HUES64 (cell line): ENCODE measurements at regions not wholly inside any gene's neighbourhood (a gene's known extent, or its start where the extent isn't known, plus 50 kb on each side); places are given as distances from the start of the nearest gene placed in this dataset.

Experiments
- H3K27ac ChIP-seq: 2 replicates; pipeline ENCODE4 v1.7.0; 2013; ENCODE audit warnings: low read depth, low read length, inconsistent platforms
- H3K27me3 ChIP-seq: 2 replicates; pipeline ENCODE4 v1.6.1; 2013; ENCODE audit warnings: mild to moderate bottlenecking, low read length; ENCODE audit not compliant: insufficient read depth
- H3K36me3 ChIP-seq: 2 replicates; pipeline ENCODE4 v1.6.1; 2013; ENCODE audit warnings: mild to moderate bottlenecking, low read length; ENCODE audit not compliant: insufficient read depth
- H3K4me1 ChIP-seq: 2 replicates; pipeline ENCODE4 v1.6.1; 2013; ENCODE audit warnings: mild to moderate bottlenecking, low read length, moderate library complexity; ENCODE audit not compliant: insufficient read depth
- H3K4me3 ChIP-seq: 2 replicates; pipeline ENCODE4 v1.5.1; 2013; ENCODE audit warnings: mild to moderate bottlenecking, low read length, moderate library complexity
- H3K9ac ChIP-seq: 2 replicates; pipeline ENCODE4 v1.6.1; 2013; ENCODE audit warnings: mild to moderate bottlenecking, low read depth, low read length
- H3K9me3 ChIP-seq: 2 replicates; pipeline ENCODE4 v1.6.1; 2013; ENCODE audit warnings: low read depth, low read length; ENCODE audit not compliant: insufficient read depth
- WGBS: fragments of 150-250, 120-280 bp; methylation state at CpG from one replicate; pipeline ENCODE4 v1.1.7; 2013; ENCODE audit warnings: missing lambda C conversion rate; 5-methylcytosine and 5-hydroxymethylcytosine counted together

DNA sequence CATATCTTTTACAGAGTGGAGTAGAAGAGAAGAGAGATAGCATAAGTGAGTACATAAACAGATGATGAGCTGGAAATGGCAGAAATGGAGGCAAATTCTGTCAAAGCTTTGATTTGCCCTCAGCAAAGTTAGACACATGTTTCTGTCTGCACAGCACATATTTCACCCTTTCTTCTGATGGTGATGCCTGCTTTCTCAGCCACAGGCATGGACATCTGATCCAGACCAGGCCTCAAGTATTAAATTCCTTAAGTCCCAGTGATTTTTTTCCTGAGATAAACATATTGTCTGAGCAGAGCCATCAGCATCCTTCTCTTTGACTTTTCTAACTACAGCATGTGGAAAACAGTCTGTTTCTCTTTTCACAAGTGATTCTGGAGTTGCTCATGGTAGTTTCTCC is 409.8 kb downstream of the MAN2A1 start:
- H3K4me3 ChIP-seq, result no peak overlapping the region
- H3K9me3 ChIP-seq, result no peaks in the 10 kb centered on the region
- H3K27ac ChIP-seq, result no peak overlapping the region
- no peaks in the 10 kb centered on the region for H3K36me3 ChIP-seq
- H3K4me1 ChIP-seq, result no peaks in the 10 kb centered on the region
- no peaks in the 10 kb centered on the region for H3K27me3 ChIP-seq
- H3K9ac ChIP-seq, result no peak overlapping the region

DNA sequence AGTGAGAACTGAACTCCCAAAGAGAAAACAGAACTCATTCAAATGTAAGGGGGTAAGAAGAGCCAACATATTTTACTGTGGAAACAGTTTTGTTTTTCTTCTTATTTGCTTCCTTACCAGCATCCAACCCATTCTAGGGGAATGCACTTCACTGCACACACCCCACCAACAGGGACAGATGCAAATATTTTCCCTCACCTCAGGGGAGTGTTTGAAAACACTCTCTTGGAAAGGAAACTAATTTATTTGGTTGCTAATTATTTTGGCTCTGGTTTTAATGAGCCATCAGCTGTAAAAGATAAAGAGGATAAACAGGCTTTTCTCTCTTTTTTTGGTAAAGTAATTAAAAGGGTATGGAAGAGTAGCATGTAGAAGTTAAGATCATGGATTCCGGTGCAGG is 413.4 kb downstream of the MAN2A1 start:
- Histone ChIP-seq H3K27me3 (no peaks in the 10 kb centered on the region), H3K9ac (no peak overlapping the region), H3K4me1 (no peaks in the 10 kb centered on the region), H3K36me3 (no peaks in the 10 kb centered on the region), H3K27ac (no peak overlapping the region), H3K9me3 (no peaks in the 10 kb centered on the region), H3K4me3 (no peak overlapping the region)
- WGBS, result 80% methylated on average over 1 of the region's 1 CpG

DNA sequence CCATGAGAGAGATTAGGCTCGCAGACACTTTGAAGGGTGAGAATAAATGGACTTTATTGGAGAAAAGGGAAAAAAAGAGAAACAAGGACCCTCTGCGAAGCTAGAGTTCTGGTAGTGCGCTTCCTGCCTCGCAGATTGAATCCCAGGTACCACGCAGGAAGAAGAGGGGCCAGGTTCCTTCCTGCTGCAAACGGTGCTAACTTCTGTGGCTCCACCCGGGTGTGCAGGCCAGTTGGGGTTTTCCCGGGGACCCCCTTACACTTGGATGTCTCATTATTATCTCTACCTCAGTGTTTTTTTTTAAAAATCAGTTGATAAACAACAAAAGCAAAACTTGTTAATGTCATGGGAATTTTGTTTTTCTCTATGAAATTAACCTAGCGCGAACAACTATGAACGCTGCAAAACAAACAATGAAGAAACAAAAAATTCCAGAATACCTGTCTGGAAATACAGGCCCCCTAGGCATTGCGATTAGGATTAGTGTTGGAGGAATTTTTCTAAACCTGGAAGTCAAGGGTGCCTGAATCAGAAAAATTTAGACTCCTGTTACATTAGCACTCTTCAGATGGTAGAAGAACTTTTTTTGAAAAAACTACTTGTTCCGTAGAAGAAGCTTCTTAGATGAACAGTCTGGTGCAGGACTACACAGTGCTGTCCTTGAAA is 414.5 kb downstream of the MAN2A1 start:
- Histone ChIP-seq H3K27me3 (no peaks in the 10 kb centered on the region), H3K27ac (no peak overlapping the region), H3K9me3 (no peaks in the 10 kb centered on the region), H3K4me1 (no peaks in the 10 kb centered on the region), H3K9ac (no peak overlapping the region), H3K4me3 (no peak overlapping the region), H3K36me3 (no peaks in the 10 kb centered on the region)
- WGBS, result 90% methylated on average over 13 of the region's 13 CpGs

DNA sequence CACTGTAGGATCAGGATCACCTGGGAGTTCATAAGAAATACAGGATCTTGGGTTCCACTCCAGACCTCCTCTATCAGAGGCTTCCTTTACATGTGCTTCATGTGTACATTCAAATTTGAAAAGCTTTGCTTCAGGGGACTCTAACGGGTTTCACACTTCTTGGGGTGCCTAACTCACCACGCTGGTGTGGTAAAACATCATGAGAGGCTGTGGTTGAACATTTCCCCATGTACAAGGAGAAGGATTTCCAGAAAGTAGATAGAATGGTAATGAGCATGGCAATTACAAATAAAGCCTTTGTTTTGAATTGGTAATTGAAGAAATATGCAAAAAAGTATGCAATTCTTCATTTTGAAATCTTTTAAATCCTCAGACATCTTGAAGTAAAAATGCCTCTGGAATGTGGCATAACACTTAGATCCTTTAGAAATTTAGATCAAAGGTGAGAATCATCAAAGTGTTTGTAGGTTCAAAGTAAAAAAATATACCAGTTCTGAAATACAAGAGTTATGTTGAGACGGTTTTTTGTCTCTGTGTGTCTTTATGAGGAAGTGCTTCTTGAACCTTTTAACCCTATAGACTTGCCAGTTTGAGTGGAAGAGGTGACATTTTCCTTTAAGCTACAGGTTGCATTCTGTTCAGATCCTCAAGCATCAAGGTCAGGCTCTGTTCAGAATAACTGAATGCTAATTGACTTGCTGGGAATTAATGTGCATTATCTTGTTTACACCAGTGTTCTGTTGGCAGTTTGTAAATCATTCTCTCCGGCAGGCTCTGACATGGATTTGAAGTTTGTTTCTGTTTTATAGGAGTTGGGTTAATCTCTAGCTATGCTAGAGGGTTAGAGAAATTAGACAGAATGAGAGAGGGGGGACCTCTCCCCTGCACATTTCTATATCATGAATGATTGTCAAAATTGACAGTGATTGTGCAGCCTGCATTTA is 415.3 kb downstream of the MAN2A1 start:
- WGBS, result 87% methylated on average over 4 of the region's 4 CpGs
- no peaks in the 10 kb centered on the region for H3K36me3 ChIP-seq
- H3K27ac ChIP-seq, result no peak overlapping the region
- no peak overlapping the region for H3K4me3 ChIP-seq
- H3K4me1 ChIP-seq, result no peaks in the 10 kb centered on the region
- H3K9me3 ChIP-seq, result no peaks in the 10 kb centered on the region
- H3K9ac ChIP-seq, result no peak overlapping the region
- no peaks in the 10 kb centered on the region for H3K27me3 ChIP-seq

DNA sequence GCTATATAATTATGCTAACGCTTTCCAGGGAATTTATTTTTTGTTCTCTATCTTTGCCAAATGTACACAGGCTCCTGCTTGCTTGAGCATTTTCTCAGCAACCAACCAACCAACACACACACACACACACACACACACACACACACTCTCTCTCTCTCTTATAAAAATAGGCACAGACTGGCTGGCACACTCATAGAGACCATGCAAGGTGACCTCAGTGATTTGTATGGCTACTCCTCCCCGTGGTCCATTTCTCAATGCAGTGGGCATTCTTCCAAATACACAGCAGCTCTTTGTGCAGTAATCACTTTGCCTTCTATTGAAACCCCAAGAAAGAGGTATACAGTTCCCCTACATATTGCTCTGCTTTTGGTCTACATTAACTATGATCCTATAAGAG is 416.0 kb downstream of the MAN2A1 start:
- Histone ChIP-seq H3K36me3 (no peaks in the 10 kb centered on the region), H3K4me1 (no peaks in the 10 kb centered on the region), H3K27ac (no peak overlapping the region), H3K27me3 (no peaks in the 10 kb centered on the region), H3K9me3 (no peaks in the 10 kb centered on the region), H3K9ac (no peak overlapping the region), H3K4me3 (no peak overlapping the region)
- WGBS, result 96% methylated on average over 2 of the region's 2 CpGs

DNA sequence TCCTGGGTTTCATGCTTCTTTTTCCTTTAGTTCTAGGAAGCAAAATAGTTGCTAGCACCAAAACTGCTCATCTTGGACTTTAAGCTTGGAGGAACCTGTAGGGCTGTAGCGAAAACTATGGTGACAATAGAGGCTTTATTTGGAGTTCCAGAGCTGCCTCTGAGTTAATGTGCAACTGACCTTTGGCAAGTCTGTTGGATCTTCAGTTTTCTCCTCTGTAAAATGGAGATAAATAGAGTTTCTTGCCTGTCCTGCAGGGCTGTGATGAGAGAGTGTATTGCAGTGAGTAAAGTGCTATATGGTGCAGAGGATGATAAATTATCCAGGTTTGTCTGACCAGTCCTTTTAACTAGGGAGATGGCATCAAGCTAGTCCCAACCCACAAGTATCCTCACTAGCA is 417.0 kb downstream of the MAN2A1 start:
- Histone ChIP-seq H3K9ac (no peak overlapping the region), H3K36me3 (no peaks in the 10 kb centered on the region)
- WGBS, result 96% methylated on average over 1 of the region's 1 CpG

DNA sequence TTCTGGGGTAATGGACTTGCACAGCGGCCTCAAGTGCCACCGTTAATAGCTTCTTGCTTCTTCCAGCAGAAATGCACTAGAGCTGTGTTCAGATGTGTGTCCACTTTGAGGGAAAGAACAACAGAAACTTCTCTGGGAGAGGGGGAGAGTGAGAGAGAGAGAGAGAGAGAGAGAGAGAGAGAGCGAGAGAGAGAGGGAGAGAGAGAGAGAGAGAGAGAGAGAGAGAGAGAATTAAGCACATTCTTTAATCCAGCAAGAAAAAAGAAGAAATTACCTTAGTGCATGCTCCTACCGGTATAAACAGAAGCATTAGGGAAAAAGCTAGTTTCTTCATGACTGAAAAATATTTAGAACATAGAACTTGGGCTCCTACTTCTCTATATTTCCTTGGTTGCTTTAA is 418.8 kb downstream of the MAN2A1 start:
- Histone ChIP-seq H3K9ac (no peak overlapping the region), H3K9me3 (no peaks in the 10 kb centered on the region), H3K27me3 (no peaks in the 10 kb centered on the region), H3K4me3 (no peak overlapping the region), H3K36me3 (no peaks in the 10 kb centered on the region), H3K4me1 (no peaks in the 10 kb centered on the region), H3K27ac (no peak overlapping the region)
- WGBS, result 95% methylated on average over 3 of the region's 4 CpGs

More for the DNA sequence above, 417.0 kb downstream of the MAN2A1 start:
- Histone ChIP-seq H3K9me3 (no peaks in the 10 kb centered on the region), H3K4me1 (no peaks in the 10 kb centered on the region), H3K27ac (no peak overlapping the region), H3K4me3 (no peak overlapping the region), H3K27me3 (no peaks in the 10 kb centered on the region)

DNA sequence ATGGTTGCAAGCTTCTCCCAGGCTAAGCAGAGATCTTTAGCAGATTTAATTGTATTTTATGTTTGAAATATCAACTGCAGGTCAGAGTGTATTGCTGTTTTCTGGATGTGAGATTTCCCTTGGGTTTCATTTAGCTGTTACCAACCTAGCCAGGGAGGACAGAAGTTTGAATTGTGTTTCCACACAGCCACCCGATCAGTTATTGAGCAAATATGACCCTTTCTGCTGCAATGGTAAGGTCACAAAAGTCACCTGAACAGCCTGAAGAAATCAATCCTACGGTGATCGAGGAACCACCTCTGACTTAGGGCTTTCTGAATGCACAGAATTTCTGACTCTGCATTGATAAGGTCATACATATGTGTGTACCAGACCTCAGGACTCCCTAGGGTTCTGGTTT is 419.9 kb downstream of the MAN2A1 start:
- 93% methylated on average over 3 of the region's 3 CpGs for WGBS
- no peak overlapping the region for H3K4me3 ChIP-seq
- H3K27me3 ChIP-seq, result no peaks in the 10 kb centered on the region
- H3K4me1 ChIP-seq, result no peaks in the 10 kb centered on the region
- H3K27ac ChIP-seq, result no peak overlapping the region
- no peak overlapping the region for H3K9ac ChIP-seq
- no peaks in the 10 kb centered on the region for H3K36me3 ChIP-seq
- H3K9me3 ChIP-seq, result no peaks in the 10 kb centered on the region

DNA sequence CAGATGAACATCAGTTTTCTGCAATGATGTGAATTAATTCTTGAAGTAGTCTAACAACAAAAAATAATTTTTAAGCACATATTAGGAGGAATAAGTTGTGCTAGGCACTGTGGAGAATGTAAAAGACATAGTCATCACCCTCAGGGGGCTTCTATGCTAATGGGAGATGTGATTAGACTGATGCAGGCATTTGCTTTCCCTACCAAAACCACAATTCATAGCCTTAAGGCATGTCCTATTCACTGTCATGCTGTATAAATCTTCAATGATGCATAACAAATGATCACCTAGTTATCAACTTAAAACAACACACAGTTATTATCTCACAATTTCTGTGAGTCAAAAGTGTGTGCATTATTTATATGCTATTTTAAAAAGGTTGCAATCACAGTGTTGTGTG is 422.6 kb downstream of the MAN2A1 start:
- no peaks in the 10 kb centered on the region for H3K36me3 ChIP-seq
- no peak overlapping the region for H3K9ac ChIP-seq
- no peaks in the 10 kb centered on the region for H3K4me1 ChIP-seq
- no peaks in the 10 kb centered on the region for H3K27me3 ChIP-seq
- H3K4me3 ChIP-seq, result no peak overlapping the region
- no peak overlapping the region for H3K27ac ChIP-seq
- H3K9me3 ChIP-seq, result no peaks in the 10 kb centered on the region

DNA sequence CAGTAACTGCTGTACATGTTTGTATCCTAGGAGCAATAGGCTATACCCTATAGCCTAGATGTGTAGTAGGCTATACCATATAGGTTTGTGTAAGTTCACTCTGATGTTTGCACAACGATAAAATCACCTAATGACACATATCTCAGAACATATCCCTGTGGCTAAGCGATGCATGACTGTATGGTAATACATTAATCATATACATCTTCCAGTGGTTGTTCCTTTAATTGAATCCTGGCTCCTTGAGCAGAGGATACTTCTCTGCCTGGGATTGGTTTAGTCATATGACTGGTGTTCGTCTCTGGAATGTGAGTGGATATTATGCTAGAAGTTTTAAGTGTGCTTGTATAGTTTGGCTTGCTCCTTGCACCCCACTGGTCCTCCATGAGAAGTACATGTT is 425.8 kb downstream of the MAN2A1 start:
- H3K4me1 ChIP-seq, result no peaks in the 10 kb centered on the region
- 90% methylated on average over 2 of the region's 3 CpGs for WGBS

DNA sequence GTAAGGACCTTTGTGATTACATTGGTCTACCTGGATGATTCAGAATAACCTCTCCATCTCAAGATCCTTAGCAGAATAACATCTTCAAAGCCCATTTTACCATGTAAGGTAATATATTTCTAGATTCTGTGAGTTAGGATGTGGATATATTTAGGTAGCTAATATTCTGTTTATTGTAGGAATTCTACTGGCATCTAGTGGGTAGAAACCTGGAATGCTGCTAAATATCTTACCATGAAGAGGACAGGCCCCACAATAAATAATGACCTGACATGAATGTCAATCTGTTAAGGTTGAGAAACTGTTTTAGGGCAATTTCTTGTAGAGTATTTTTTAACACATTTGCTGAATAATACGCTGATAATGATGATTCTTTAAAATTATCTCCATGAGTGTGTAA is 426.8 kb downstream of the MAN2A1 start:
- Histone ChIP-seq H3K9ac (no peak overlapping the region), H3K27me3 (no peaks in the 10 kb centered on the region), H3K36me3 (no peaks in the 10 kb centered on the region), H3K4me1 (no peaks in the 10 kb centered on the region), H3K27ac (no peak overlapping the region), H3K4me3 (no peak overlapping the region), H3K9me3 (peaks cover 4% of the 10 kb centered on the region; the same call in 1 of the 2 replicates)
- WGBS, result 100% methylated on average over 1 of the region's 1 CpG

More for the DNA sequence above, 425.8 kb downstream of the MAN2A1 start:
- Histone ChIP-seq H3K36me3 (no peaks in the 10 kb centered on the region), H3K4me3 (no peak overlapping the region), H3K27me3 (no peaks in the 10 kb centered on the region), H3K27ac (no peak overlapping the region), H3K9me3 (peaks cover 4% of the 10 kb centered on the region; the same call in 1 of the 2 replicates), H3K9ac (no peak overlapping the region)
